Type B pancreatic cell (in vitro differentiated cells): ENCODE measurements at regions not wholly inside any gene's neighbourhood (a gene's known extent, or its start where the extent isn't known, plus 50 kb on each side); places are given as distances from the start of the nearest gene placed in this dataset.

Experiments
- DNase-seq: peaks from one replicate; pipeline ENCODE4 v3.0.0; 2021; ENCODE audit warnings: mixed read lengths; ENCODE audit not compliant: unreplicated experiment; ENCODE audit errors: extremely low spot score
- H3K27ac Mint-ChIP-seq: 2 replicates; pipeline ENCODE4 v1.8.0; 2021; ENCODE audit warnings: mild to moderate bottlenecking, mixed read lengths
- H3K27me3 Mint-ChIP-seq: 2 replicates; pipeline ENCODE4 v1.8.0; 2021; ENCODE audit warnings: mixed read lengths
- H3K36me3 Mint-ChIP-seq: 2 replicates; pipeline ENCODE4 v1.8.0; 2021; ENCODE audit warnings: mixed read lengths
- H3K4me1 Mint-ChIP-seq: one replicate; pipeline ENCODE4 v1.8.0; 2021; ENCODE audit warnings: mixed read lengths; ENCODE audit not compliant: unreplicated experiment
- H3K4me3 Mint-ChIP-seq: 2 replicates; pipeline ENCODE4 v1.8.0; 2021; ENCODE audit warnings: mild to moderate bottlenecking, mixed read lengths
- H3K9me3 Mint-ChIP-seq: 2 replicates; pipeline ENCODE4 v1.8.0; 2021; ENCODE audit warnings: mixed read lengths
- CTCF ChIP-seq: fragments of 200-600 bp; sonication (generic); conservative IDR thresholded peaks from 2 replicates; pipeline ENCODE4 v1.5.0; 2021; ENCODE audit warnings: antibody characterized with exemption, mild to moderate bottlenecking

GRCh38 chr6:86477500-86478148 lies 459.7 kb upstream of the HTR1E start:
- no peak for DNase-seq
- no peaks in the 10 kb centered on the region for H3K27me3 Mint-ChIP-seq
- H3K4me3 Mint-ChIP-seq: peak overlapping the region; percentile 60
- H3K4me1 Mint-ChIP-seq: peaks cover 15% of the 10 kb centered on the region
- peak overlapping the region; percentile 87 for H3K27ac Mint-ChIP-seq
- H3K9me3 Mint-ChIP-seq: peaks cover 4% of the 10 kb centered on the region
- TF ChIP-seq CTCF: no peak
- no peaks in the 10 kb centered on the region for H3K36me3 Mint-ChIP-seq

GRCh38 chr6:86476311-86476710 lies 461.0 kb upstream of the HTR1E start:
- H3K27me3 Mint-ChIP-seq: no peaks in the 10 kb centered on the region
- TF ChIP-seq CTCF: no peak
- no peak overlapping the region for H3K4me3 Mint-ChIP-seq
- peaks cover 4% of the 10 kb centered on the region for H3K9me3 Mint-ChIP-seq
- H3K4me1 Mint-ChIP-seq: peaks cover 26% of the 10 kb centered on the region
- H3K27ac Mint-ChIP-seq: no peak overlapping the region
- DNase-seq: no peak
- no peaks in the 10 kb centered on the region for H3K36me3 Mint-ChIP-seq

GRCh38 chr6:86474081-86474480 lies 463.2 kb upstream of the HTR1E start:
- H3K4me1 Mint-ChIP-seq: peaks cover 26% of the 10 kb centered on the region
- H3K27me3 Mint-ChIP-seq: no peaks in the 10 kb centered on the region
- H3K27ac Mint-ChIP-seq: no peak overlapping the region
- no peak for DNase-seq
- H3K4me3 Mint-ChIP-seq: no peak overlapping the region
- H3K36me3 Mint-ChIP-seq: no peaks in the 10 kb centered on the region
- H3K9me3 Mint-ChIP-seq: no peaks in the 10 kb centered on the region
- no peak for TF ChIP-seq CTCF

- Mint-ChIP-seq H3K9me3 (no peaks in the 10 kb centered on the region), H3K4me1 (peaks cover 12% of the 10 kb centered on the region), H3K27me3 (no peaks in the 10 kb centered on the region), H3K36me3 (no peaks in the 10 kb centered on the region), H3K27ac (no peak overlapping the region), H3K4me3 (no peak overlapping the region)
- no peak for TF ChIP-seq CTCF
- DNase-seq: no peak
Measured at GRCh38 chr6:86471791-86472190, 465.5 kb upstream of the HTR1E start.

GRCh38 chr6:86459978-86460377 lies 477.4 kb upstream of the HTR1E start:
- Mint-ChIP-seq H3K9me3 (no peaks in the 10 kb centered on the region), H3K4me3 (no peak overlapping the region), H3K4me1 (peaks cover 21% of the 10 kb centered on the region), H3K27me3 (no peaks in the 10 kb centered on the region), H3K36me3 (no peaks in the 10 kb centered on the region), H3K27ac (no peak overlapping the region)
- no peak for TF ChIP-seq CTCF
- DNase-seq: no peak

- Mint-ChIP-seq H3K4me3 (no peak overlapping the region), H3K4me1 (peaks cover 21% of the 10 kb centered on the region), H3K27ac (no peak overlapping the region), H3K27me3 (no peaks in the 10 kb centered on the region), H3K9me3 (peaks cover 7% of the 10 kb centered on the region), H3K36me3 (peaks cover 3% of the 10 kb centered on the region)
- no peak for TF ChIP-seq CTCF
- no peak for DNase-seq
Measured at GRCh38 chr6:86456821-86457220, 480.5 kb upstream of the HTR1E start.
